ENCODE measurements at regions not wholly inside any gene's neighbourhood (a gene's known extent, or its start where the extent isn't known, plus 50 kb on each side); places are given as distances from the start of the nearest gene placed in this dataset.

DNA sequence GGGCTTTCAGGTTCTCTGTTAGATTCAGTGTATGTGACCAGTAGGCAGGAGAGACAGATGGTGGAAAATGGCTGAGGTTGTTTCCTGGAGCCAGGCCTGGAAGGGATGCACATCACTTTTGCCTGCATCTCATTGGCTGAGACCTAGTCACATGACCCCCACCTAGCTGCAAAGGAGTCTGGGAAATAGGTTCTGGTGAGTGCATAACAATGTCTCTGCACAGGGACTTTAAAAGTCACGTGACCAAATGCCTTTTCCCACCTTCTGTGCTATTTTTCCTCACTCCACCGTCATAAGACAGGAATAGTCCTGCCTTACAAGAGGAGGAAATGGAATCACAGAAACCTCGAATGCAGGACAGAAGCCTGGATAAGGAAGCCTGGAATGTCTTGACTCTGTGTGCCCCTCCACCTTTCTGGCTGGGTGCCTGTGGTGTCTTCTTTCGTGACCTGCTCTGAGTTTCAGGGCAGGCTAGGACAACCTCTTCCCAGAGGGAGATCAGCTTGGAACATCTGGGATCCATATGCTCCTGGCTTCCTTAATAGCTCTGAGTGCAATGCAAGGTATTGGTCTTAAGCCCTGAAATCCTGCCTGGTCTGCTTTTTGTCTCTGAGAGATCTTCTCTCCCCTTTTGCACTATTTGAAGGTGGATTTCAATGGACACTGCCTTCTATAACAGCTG is 139.9 kb upstream of the ZNF438 start:
- DNase-seq (ENCODE audit: low spot score), result no peak
- TF ChIP-seq, protein P1, sequence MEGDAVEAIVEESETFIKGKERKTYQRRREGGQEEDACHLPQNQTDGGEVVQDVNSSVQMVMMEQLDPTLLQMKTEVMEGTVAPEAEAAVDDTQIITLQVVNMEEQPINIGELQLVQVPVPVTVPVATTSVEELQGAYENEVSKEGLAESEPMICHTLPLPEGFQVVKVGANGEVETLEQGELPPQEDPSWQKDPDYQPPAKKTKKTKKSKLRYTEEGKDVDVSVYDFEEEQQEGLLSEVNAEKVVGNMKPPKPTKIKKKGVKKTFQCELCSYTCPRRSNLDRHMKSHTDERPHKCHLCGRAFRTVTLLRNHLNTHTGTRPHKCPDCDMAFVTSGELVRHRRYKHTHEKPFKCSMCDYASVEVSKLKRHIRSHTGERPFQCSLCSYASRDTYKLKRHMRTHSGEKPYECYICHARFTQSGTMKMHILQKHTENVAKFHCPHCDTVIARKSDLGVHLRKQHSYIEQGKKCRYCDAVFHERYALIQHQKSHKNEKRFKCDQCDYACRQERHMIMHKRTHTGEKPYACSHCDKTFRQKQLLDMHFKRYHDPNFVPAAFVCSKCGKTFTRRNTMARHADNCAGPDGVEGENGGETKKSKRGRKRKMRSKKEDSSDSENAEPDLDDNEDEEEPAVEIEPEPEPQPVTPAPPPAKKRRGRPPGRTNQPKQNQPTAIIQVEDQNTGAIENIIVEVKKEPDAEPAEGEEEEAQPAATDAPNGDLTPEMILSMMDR (IDR thresholded peaks at IDR 0.05; ENCODE audit: extremely low read depth, missing control alignments), result no peak

DNA sequence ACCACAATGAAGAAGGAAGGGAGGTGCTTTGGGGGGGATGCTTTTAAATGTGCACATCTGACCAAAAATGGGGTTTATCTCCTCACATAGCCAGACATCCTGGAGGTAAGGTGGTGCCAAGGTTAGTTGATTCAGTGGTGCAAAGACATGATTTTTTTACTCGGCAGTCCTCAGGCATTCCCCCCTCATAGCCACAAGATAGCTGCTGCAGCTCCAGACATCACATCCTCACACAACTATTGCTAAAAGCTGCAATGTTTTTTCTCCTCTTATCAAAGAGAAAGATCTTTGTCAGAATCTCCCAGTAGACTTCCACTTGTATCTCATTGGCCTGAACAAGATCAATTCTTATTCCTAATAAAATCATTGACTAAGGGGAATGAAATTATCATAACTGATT is 141.3 kb upstream of the ZNF438 start:
- TF ChIP-seq, protein P1 (IDR thresholded peaks at IDR 0.05; ENCODE audit: extremely low read depth, missing control alignments), result no peak

DNA sequence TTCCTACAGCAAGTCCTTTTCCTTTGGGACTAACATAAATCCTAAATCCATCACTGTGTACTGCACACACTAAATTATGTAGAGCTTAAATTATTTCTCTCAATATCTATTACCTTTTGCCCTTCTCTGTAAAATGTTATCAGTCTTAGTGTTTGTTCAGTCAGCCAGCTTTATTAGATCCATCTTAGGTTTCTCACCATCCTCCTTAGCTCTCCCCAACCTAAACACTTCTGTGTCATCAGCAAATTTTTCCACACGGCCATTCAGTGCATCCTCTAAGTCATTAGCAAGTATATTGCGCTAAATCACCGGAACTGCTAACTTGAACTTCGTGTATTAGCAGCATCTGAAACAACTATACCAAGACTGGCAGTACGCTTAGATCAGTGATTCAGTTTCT is 142.1 kb upstream of the ZNF438 start:
- DNase-seq (ENCODE audit: low spot score), result no peak
- TF ChIP-seq, protein P1 (IDR thresholded peaks at IDR 0.05; ENCODE audit: extremely low read depth, missing control alignments), result no peak

More for the DNA sequence above, 141.3 kb upstream of the ZNF438 start:
- DNase-seq (ENCODE audit: low spot score), result no peak

DNA sequence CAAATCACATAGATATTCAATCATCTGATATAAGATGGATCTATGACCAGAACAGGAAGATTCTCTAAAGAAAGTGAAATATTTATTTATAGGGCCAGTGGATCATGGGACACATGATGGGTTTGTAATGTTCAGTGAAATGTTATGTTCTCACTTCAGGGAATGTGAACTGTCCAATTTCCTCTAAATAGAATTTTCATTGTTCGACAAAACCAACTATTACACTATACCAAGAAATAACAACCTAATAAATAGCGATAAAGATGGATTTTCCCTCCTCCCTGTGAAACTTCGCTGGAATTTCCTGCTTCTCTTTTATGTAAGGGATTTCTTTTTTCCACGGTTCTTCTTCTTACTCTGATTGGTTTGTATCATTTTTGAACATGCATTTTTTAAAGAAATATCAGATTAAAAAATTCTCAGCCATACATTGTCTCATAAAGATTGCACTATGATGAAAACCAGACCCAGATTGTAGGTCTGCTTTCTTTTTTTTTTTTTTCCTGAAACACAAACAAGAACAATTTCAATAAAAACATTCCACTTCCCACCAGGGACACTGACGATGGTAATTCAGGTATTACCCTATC is 139.8 kb upstream of the ZEB1 start:
- DNase-seq (ENCODE audit: low spot score), result no peak
- TF ChIP-seq, protein P1 (IDR thresholded peaks at IDR 0.05; ENCODE audit: extremely low read depth, missing control alignments), result no peak

DNA sequence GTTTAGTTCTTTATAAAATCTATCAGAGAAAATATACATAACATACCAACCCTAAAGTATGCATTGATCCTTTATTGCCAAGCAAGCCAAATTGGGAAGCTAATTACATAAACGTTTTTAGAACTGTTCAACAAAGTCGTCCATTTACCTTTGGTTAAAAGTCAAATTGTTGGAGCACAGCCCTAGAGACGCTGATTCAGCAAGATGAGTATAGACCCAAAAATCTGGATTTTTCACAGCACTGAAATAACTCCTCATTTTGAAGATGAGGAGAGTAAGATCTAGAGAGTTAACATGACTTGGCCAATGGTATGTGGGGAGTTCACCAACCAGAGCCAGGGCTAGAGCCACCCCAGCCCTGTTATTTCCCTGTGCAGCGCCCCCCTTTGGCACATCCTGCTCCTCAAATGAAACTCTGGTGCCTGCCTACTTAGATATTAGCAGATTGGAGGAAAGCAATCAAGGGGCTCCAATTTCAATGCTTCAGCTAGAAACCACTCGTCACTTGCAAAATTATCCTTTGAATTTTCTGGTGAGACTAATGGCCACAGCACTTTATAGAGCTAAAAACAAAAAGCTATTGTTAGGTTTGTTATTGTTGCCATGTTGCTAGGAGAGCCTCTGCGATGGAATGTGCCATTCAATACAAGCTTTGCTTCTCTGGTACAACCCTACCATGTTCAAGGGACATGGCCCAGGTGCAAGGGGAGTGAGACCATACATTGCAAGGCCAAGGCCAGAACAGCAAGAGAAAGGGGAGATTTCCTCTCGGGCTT is 132.6 kb upstream of the ZEB1 start:
- no peak for DNase-seq (ENCODE audit: low spot score)
- TF ChIP-seq, protein P1 (IDR thresholded peaks at IDR 0.05; ENCODE audit: extremely low read depth, missing control alignments), result no peak

DNA sequence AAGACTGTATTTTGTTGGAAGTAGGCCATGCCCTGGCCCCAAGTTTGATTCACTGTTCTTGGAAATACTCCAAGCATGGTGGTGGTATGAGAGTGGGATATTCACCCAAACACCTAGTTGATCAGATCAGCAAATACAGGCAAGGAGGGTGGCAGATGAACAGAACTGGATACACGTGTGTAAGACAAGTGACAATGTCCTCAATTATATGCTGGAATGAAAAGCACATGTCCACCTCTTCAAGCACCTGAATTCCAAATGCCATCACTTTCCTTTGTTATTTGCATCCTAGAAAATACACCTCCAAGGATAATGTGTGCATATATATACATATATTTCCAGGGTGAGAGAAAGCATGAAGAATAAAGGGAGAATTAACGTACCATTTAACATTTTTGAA is 131.8 kb upstream of the ZEB1 start:
- TF ChIP-seq, protein P1 (IDR thresholded peaks at IDR 0.05; ENCODE audit: extremely low read depth, missing control alignments), result no peak
- no peak for DNase-seq (ENCODE audit: low spot score)

DNA sequence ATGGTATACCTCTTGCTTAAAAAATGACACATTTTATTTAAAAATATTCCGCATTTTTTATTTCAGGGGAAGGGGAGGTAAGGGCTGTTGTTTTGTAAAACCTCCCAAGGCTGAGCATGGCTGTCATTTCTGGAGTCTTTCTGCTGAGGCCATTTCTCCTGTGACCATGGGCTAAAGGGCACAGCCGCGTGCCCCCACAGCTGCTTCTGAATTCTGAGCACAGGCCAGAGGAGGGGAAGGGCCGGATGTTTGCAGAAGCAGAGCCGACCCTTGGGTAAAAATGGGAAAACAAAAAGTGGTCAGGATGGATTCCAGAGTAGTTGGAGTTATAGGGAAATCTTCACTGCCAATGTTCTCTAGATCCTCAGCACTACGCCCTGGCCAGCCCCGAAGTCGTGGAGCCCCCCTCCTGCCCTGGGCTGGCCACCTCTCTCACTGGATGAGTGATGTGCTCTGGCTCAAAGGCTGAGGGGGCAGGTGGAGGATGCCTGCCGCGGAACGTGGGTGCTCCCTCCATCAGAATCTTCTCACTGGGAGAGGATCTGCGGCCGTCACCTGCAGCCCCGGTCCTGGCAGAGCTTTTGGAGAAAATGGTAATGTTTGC is 131.3 kb upstream of the ZEB1 start:
- DNase-seq (ENCODE audit: low spot score), result no peak
- TF ChIP-seq, protein P1 (IDR thresholded peaks at IDR 0.05; ENCODE audit: extremely low read depth, missing control alignments), result no peak

Data from GM20000 (cell line).